ENCODE measurements at regions not wholly inside any gene's neighbourhood (a gene's known extent, or its start where the extent isn't known, plus 50 kb on each side); places are given as distances from the start of the nearest gene placed in this dataset.

DNA sequence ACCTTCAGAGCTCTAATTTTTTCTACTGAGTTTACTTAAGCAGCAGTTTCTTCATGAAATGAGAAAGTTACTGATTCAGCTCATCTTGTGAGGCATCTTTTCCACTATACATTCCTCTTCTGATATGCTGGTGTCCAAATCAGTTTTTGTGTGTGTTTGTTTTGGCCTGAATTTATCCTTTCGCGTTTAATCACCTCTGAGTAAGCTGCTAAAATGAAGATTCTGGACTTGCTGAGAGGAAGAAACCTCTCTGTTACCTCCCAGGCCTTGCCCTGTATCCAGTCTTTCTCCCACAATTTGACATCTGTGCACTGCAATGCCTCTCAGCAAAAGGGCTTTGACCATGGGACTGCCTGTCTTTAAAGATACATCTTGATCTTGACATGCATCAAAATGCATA, 536.2 kb upstream of the NRSN1 start:
- Histone ChIP-seq H3K27ac (no peak overlapping the region), H3K9me3 (no peaks in the 10 kb centered on the region), H3K27me3 (peaks cover 0 to 4% (median 0%) of the 10 kb centered on the region in 7 donors), H3K4me3 (no peak overlapping the region), H3K36me3 (no peaks in the 10 kb centered on the region), H3K4me1 (no peaks in the 10 kb centered on the region)
- intact Hi-C loops (cut with DNase I), result no loop called here
- no peak for ATAC-seq
- TF ChIP-seq CTCF (IDR thresholded peaks at IDR 0.05), result no peak
- 10 to 78% methylated on average over 2 of the region's 2 CpGs for WGBS, 2 donors
- DNase-seq, result no peak

- peaks cover 0 to 4% (median 0%) of the 10 kb centered on the region in 7 donors for H3K27me3 ChIP-seq
- 17 to 47% methylated on average over 1 of the region's 1 CpG for WGBS, 2 donors
- ATAC-seq, result no peak
- H3K9me3 ChIP-seq, result no peaks in the 10 kb centered on the region
- H3K36me3 ChIP-seq, result no peaks in the 10 kb centered on the region
- H3K4me1 ChIP-seq, result no peaks in the 10 kb centered on the region
- TF ChIP-seq CTCF (IDR thresholded peaks at IDR 0.05), result no peak
- no peak overlapping the region for H3K4me3 ChIP-seq
- no peak overlapping the region for H3K27ac ChIP-seq
- no peak for DNase-seq
- intact Hi-C loops (cut with DNase I), result no loop called here
Measured at GRCh38 chr6:23590498-23591126, 535.4 kb upstream of the NRSN1 start.

DNA sequence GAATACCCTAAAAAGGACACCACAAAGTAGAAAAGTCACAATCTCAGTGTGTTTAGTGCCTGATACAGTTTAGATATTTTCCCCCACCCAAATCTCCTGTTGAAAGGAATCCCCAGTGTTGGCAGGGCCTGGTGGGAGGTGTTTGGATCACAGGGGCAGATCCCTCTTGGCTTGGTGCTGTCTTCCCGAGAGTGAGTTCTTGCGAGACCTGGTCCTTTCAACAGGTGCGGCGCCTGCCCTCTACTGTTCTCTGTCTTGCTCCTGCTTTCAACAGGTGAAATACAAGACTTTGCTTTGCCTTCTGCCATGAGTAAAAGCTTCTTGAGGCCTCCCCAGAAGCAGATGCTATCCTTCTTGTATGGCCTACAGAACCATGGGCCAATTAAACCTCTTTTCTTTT, 534.3 kb upstream of the NRSN1 start:
- no peaks in the 10 kb centered on the region for H3K4me1 ChIP-seq
- H3K27me3 ChIP-seq, result peaks cover 0 to 4% (median 0%) of the 10 kb centered on the region in 7 donors
- WGBS, 2 donors, result 85 to 96% methylated on average over 4 of the region's 4 CpGs
- TF ChIP-seq CTCF (IDR thresholded peaks at IDR 0.05), result no peak
- intact Hi-C loops (cut with DNase I), result no loop called here
- peaks cover 0 to 4% (median 0%) of the 10 kb centered on the region in 11 donors for H3K9me3 ChIP-seq
- H3K36me3 ChIP-seq, result no peaks in the 10 kb centered on the region
- H3K27ac ChIP-seq, result no peak overlapping the region
- DNase-seq (no peak), ATAC-seq (no peak)
- no peak overlapping the region for H3K4me3 ChIP-seq

DNA sequence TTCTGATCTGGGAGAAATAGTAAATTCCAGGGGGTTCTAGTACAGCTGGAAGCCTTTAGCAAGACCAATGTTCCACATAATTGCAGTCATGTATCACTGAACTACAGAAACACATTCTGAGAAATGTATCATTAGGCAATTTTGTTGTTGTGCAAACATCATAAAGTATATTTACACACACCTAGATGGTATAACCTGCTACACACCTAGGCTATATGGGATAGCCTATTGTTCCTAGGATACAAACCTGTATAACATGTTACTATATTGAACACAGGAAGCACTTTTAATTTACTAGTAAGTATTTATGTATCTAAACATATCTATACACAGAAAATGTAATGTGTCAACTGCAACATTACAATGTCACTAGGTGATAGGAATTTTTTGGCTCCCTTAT, 525.9 kb upstream of the NRSN1 start:
- no peak for DNase-seq
- no peaks in the 10 kb centered on the region for H3K27me3 ChIP-seq
- intact Hi-C loops (cut with DNase I), result no loop called here

More for the DNA sequence above, 525.9 kb upstream of the NRSN1 start:
- peaks cover 0 to 17% (median 0%) of the 10 kb centered on the region in 11 donors for H3K9me3 ChIP-seq
- H3K36me3 ChIP-seq, result no peaks in the 10 kb centered on the region
- TF ChIP-seq CTCF (IDR thresholded peaks at IDR 0.05), result no peak
- no peak overlapping the region for H3K27ac ChIP-seq
- H3K4me1 ChIP-seq, result no peaks in the 10 kb centered on the region
- ATAC-seq, result no peak
- no peak overlapping the region for H3K4me3 ChIP-seq
